ENCODE measurements at regions not wholly inside any gene's neighbourhood (a gene's known extent, or its start where the extent isn't known, plus 50 kb on each side); places are given as distances from the start of the nearest gene placed in this dataset.

DNA sequence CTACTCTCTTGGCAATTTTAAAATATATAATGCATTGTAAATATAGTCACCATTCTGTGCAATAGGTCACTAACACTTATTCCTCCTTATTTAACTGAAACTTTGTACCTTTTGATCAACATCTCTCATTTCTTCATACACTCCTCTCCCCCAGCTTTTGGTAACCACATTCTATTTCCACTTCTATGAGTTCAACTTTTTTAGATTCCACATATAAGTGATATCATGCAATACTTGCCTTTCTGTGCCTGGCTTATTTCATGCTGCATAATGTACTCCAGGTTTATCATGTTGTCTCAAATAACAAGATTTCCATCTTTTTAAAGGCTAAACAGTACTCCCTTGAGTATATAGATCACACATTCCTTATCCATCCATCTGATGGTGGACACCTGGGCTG is 188.8 kb downstream of the NXNL2 start:
- H3K4me2 ChIP-seq (ENCODE audit: low read depth, low read length) = no peak overlapping the region
- no peaks in the 10 kb centered on the region for H3K9me3 ChIP-seq (replicated peaks; ENCODE audit: insufficient read depth, low read length)
- H3K9ac ChIP-seq (ENCODE audit: low read length) = no peak overlapping the region
- no peak overlapping the region for H3K27ac ChIP-seq (ENCODE audit: low read length)
- no peaks in the 10 kb centered on the region for H3K4me1 ChIP-seq (ENCODE audit: low read length)
- no peak for TF ChIP-seq EZH2 (optimal IDR thresholded peaks at IDR 0.05; ENCODE audit: low read depth, low read length)
- no peak for TF ChIP-seq EZH2phosphoT487 (IDR thresholded peaks at IDR 0.05; ENCODE audit: low read length)
- TF ChIP-seq, protein P1, sequence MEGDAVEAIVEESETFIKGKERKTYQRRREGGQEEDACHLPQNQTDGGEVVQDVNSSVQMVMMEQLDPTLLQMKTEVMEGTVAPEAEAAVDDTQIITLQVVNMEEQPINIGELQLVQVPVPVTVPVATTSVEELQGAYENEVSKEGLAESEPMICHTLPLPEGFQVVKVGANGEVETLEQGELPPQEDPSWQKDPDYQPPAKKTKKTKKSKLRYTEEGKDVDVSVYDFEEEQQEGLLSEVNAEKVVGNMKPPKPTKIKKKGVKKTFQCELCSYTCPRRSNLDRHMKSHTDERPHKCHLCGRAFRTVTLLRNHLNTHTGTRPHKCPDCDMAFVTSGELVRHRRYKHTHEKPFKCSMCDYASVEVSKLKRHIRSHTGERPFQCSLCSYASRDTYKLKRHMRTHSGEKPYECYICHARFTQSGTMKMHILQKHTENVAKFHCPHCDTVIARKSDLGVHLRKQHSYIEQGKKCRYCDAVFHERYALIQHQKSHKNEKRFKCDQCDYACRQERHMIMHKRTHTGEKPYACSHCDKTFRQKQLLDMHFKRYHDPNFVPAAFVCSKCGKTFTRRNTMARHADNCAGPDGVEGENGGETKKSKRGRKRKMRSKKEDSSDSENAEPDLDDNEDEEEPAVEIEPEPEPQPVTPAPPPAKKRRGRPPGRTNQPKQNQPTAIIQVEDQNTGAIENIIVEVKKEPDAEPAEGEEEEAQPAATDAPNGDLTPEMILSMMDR (IDR thresholded peaks at IDR 0.05; ENCODE audit: low read length) = no peak
- no peaks in the 10 kb centered on the region for H3F3A ChIP-seq (ENCODE audit: insufficient read depth, low read length)
- H3K36me3 ChIP-seq (replicated peaks; ENCODE audit: insufficient read depth, low read length) = no peaks in the 10 kb centered on the region
- no peak for DNase-seq
- no peaks in the 10 kb centered on the region for H3K79me2 ChIP-seq (ENCODE audit: low read length)
- H4K20me1 ChIP-seq (ENCODE audit: insufficient read depth, low read length) = no peaks in the 10 kb centered on the region
- no peak overlapping the region for H2AFZ ChIP-seq (ENCODE audit: low read length)
- no peak overlapping the region for H3K4me3 ChIP-seq (ENCODE audit: low read length)
- H3K27me3 ChIP-seq (replicated peaks; ENCODE audit: insufficient read depth, low read length) = no peaks in the 10 kb centered on the region
- no peaks in the 10 kb centered on the region for H3K9me2 ChIP-seq (replicated peaks; ENCODE audit: insufficient read depth, low read length)

DNA sequence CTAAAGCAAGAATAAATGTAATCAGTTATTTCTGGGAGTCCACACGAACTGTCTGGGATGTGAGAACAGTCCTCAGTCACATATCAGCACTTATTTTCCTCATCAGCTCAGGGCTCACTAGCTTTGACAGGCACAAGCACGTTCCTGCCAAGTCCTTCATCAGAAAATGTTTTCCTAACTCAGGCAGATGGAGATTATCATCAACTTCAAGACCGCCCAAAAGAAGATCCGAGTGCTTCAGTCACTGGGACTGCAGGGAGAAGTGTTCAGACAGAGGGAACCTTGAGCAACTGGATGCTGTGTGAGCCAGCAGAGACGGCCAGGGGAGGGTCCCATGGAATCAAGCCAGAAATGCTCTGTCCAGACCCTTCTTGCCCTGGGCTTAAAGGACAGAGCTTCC is 189.4 kb downstream of the NXNL2 start:
- Histone ChIP-seq H3K27ac (ENCODE audit: low read length) (no peak overlapping the region), H3K27me3 (replicated peaks; ENCODE audit: insufficient read depth, low read length) (no peaks in the 10 kb centered on the region), H3K9me2 (replicated peaks; ENCODE audit: insufficient read depth, low read length) (no peaks in the 10 kb centered on the region), H3K36me3 (replicated peaks; ENCODE audit: insufficient read depth, low read length) (no peaks in the 10 kb centered on the region), H3K4me3 (ENCODE audit: low read length) (no peak overlapping the region), H3F3A (ENCODE audit: insufficient read depth, low read length) (no peaks in the 10 kb centered on the region), H3K79me2 (ENCODE audit: low read length) (no peaks in the 10 kb centered on the region), H2AFZ (ENCODE audit: low read length) (no peak overlapping the region), H3K4me1 (ENCODE audit: low read length) (no peaks in the 10 kb centered on the region), H4K20me1 (ENCODE audit: insufficient read depth, low read length) (no peaks in the 10 kb centered on the region), H3K4me2 (ENCODE audit: low read depth, low read length) (no peak overlapping the region), H3K9ac (ENCODE audit: low read length) (no peak overlapping the region), H3K9me3 (replicated peaks; ENCODE audit: insufficient read depth, low read length) (no peaks in the 10 kb centered on the region)
- TF ChIP-seq EZH2phosphoT487 (IDR thresholded peaks at IDR 0.05; ENCODE audit: low read length) = no peak
- TF ChIP-seq, protein P1 (IDR thresholded peaks at IDR 0.05; ENCODE audit: low read length) = no peak
- TF ChIP-seq EZH2 (optimal IDR thresholded peaks at IDR 0.05; ENCODE audit: low read depth, low read length) = no peak
- no peak for DNase-seq

DNA sequence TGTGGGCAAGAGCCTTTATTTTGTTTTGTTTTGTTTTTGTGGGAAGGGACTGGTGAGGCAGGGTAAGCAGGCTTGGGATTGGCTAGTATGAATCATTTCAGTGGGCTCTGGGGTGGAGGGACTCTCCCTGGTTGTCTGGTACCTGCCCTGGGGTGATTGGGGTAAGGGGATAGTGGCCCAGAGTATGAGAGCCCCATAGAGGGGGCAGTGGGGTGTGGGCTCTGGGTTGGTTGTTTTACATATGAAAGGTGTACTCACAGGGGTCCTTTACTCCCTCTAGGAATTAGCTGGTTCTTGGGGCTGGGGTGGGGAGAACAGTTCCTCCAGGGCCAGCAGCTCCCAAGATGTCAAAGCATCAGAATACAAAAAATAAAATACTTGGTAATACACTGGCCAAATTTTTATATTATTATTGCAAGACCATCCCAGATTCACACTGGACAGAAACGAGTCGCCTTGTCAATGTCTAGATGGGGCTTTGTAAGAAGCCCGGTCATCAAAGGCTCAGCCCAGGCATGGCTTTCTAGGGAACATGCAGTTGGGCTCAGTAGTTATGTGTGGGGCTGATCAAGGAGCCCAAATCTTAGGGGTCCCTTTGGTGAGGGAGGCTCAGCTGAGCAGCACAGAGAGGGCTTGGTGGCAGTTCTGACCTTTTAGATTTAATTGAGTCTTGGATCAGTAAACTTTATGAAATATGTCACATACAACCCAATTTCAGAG is 190.5 kb downstream of the NXNL2 start:
- Histone ChIP-seq H3K9ac (ENCODE audit: low read length) (no peak overlapping the region), H2AFZ (ENCODE audit: low read length) (no peak overlapping the region), H3K9me2 (replicated peaks; ENCODE audit: insufficient read depth, low read length) (no peaks in the 10 kb centered on the region), H3K79me2 (ENCODE audit: low read length) (no peaks in the 10 kb centered on the region), H3F3A (ENCODE audit: insufficient read depth, low read length) (no peaks in the 10 kb centered on the region), H3K36me3 (replicated peaks; ENCODE audit: insufficient read depth, low read length) (no peaks in the 10 kb centered on the region), H3K4me2 (ENCODE audit: low read depth, low read length) (no peak overlapping the region), H3K27ac (ENCODE audit: low read length) (no peak overlapping the region), H3K4me3 (ENCODE audit: low read length) (no peak overlapping the region), H3K4me1 (ENCODE audit: low read length) (no peaks in the 10 kb centered on the region), H3K27me3 (replicated peaks; ENCODE audit: insufficient read depth, low read length) (no peaks in the 10 kb centered on the region), H3K9me3 (replicated peaks; ENCODE audit: insufficient read depth, low read length) (no peaks in the 10 kb centered on the region), H4K20me1 (ENCODE audit: insufficient read depth, low read length) (no peaks in the 10 kb centered on the region)
- TF ChIP-seq EZH2phosphoT487 (IDR thresholded peaks at IDR 0.05; ENCODE audit: low read length) (no peak), EZH2 (optimal IDR thresholded peaks at IDR 0.05; ENCODE audit: low read depth, low read length) (no peak)
- TF ChIP-seq, protein P1 (IDR thresholded peaks at IDR 0.05; ENCODE audit: low read length) = no peak
- no peak for DNase-seq
